GM21367 (cell line): ENCODE measurements at regions not wholly inside any gene's neighbourhood (a gene's known extent, or its start where the extent isn't known, plus 50 kb on each side); places are given as distances from the start of the nearest gene placed in this dataset.
"Not testable (repeated sequence)": the region's sequence is repeated elsewhere in the genome, so short reads cannot be mapped to it uniquely, and the experiment has no call there.

Experiments
- ATAC-seq: cut with Tn5 transposase; IDR thresholded peaks from one replicate; pipeline ENCODE4 v1.9.1; 2021; ENCODE audit not compliant: unreplicated experiment

GRCh38 chr14:19120383-19120782 is 153.1 kb downstream of the POTEM start:
- ATAC-seq = not testable (repeated sequence)

GRCh38 chr14:19126269-19127051 is 159.2 kb downstream of the POTEM start:
- not testable (repeated sequence) for ATAC-seq

- ATAC-seq = not testable (repeated sequence)
Observed at GRCh38 chr14:19127664-19128435, 160.6 kb downstream of the POTEM start.

- ATAC-seq = not testable (repeated sequence)
Observed at GRCh38 chr14:19131553-19131952, 164.3 kb downstream of the POTEM start.

- not testable (repeated sequence) for ATAC-seq
Observed at GRCh38 chr14:19132013-19132835, 165.0 kb downstream of the POTEM start.

GRCh38 chr14:19132836-19133120 is 165.5 kb downstream of the POTEM start:
- ATAC-seq = not testable (repeated sequence)

GRCh38 chr14:19157106-19157709 is 190.0 kb downstream of the POTEM start:
- ATAC-seq = not testable (repeated sequence)

GRCh38 chr14:19158012-19158411 is 190.8 kb downstream of the POTEM start:
- ATAC-seq = not testable (repeated sequence)

GRCh38 chr14:19158588-19158987 is 191.4 kb downstream of the POTEM start:
- not testable (repeated sequence) for ATAC-seq

GRCh38 chr14:19159003-19159625 is 191.9 kb downstream of the POTEM start:
- ATAC-seq = not testable (repeated sequence)

- ATAC-seq = not testable (repeated sequence)
Observed at GRCh38 chr14:19160379-19160778, 193.1 kb downstream of the POTEM start.

- not testable (repeated sequence) for ATAC-seq
Observed at GRCh38 chr14:19161251-19162033, 194.2 kb downstream of the POTEM start.

GRCh38 chr14:19162034-19162706 is 194.9 kb downstream of the POTEM start:
- not testable (repeated sequence) for ATAC-seq

GRCh38 chr14:19162920-19163319 is 195.7 kb downstream of the POTEM start:
- ATAC-seq = not testable (repeated sequence)

GRCh38 chr14:19163891-19164290 is 196.7 kb downstream of the POTEM start:
- not testable (repeated sequence) for ATAC-seq

- ATAC-seq = not testable (repeated sequence)
Observed at GRCh38 chr14:19164426-19164825, 197.2 kb downstream of the POTEM start.

- ATAC-seq = not testable (repeated sequence)
Observed at GRCh38 chr14:19166056-19166455, 198.8 kb downstream of the POTEM start.

GRCh38 chr14:19167454-19168190 is 200.4 kb downstream of the POTEM start:
- not testable (repeated sequence) for ATAC-seq
